HG03045 (cell line): ENCODE measurements at regions not wholly inside any gene's neighbourhood (a gene's known extent, or its start where the extent isn't known, plus 50 kb on each side); places are given as distances from the start of the nearest gene placed in this dataset.
A peak's percentile ranks its signal among the peaks of the same experiment; 100 is the strongest.

Source experiments
- ATAC-seq: cut with Tn5 transposase; IDR thresholded peaks from one replicate; pipeline ENCODE4 v1.9.1; 2021; ENCODE audit warnings: mild to moderate bottlenecking, moderate library complexity; ENCODE audit not compliant: unreplicated experiment

DNA sequence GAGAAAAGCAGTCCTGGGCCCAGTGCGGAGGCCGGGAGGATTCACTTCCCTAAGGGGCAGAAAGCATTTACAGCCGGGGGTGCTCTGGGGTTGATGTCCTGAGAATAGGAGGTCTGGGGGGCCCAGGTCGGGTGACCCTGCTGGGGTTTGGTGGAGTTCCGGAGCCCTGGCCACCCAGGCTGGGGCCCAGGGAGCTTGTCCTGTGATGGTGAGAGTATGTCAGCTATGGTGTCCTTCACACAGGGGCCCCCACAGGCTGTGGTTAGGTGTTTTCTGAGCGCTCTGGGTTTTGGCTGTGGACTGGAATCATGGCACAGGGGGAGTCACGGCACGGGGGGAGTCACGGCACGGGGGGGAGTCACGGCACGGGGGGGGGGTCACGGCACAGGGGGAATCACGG is 54.5 kb upstream of the TMEM18 start:
- no peak for ATAC-seq

DNA sequence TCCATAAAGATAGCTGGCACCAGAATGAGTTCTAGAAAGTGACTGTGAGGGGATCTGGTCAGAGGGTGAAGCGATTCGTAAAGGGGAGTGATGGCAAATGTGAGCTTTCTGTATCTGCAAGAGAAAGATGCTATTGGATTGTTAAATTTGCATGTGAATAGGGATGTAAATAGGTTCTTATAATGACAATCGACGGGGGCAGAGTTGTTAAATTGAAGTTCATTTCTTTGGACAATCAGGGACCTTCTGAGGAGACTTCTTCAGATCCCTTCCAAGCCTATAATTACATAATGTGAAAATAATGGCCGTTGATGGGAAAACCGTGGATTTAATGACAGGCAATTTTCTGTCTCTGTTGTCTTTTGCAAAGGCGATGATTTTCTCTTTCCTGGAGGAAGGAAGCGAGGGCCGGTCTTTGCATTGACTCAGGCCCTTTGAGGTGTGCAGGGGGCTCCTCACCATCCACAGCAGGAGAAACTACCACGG is 52.2 kb upstream of the TMEM18 start:
- no peak for ATAC-seq

DNA sequence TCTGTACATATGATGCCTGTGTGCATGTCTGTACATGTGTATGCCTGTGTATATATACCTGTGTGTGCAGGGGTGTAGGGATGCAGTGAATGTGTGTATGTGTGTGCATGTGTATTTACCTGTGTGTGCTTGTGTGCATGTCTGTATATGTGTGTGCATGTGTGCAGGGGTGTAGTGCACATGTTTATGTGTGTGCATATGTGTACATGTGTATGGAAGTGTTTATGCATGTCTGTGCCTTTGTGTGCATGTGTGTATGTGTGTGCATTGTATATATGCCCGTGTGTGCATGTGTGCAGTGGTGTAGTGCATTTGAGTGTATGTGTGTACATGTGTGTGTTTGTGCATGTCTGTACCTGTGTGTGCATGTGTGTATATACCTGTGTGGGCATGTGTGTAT is 51.0 kb upstream of the TMEM18 start:
- no peak for ATAC-seq

DNA sequence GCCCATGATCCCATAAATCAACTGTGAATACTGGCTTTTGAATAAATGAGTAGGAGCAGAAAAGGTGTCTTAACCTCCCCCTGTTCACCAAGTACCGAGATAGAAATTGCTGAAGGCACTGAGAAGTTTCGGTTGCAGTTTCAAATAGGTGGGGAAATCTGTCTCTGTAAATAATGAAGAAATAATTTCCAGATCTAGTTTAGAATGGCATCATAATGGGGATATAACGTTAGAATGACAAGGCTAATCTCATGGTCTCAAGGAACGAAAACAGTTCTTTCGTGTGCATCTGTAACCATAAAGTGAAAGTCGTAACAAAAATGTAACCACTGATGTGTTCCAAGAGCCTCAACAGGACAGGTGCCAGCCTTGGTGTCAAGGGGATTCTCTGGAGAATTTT is 49.9 kb upstream of the TMEM18 start:
- peak; percentile 67 for ATAC-seq
